ENCODE measurements at regions not wholly inside any gene's neighbourhood (a gene's known extent, or its start where the extent isn't known, plus 50 kb on each side); places are given as distances from the start of the nearest gene placed in this dataset.
"Not testable (repeated sequence)": the region's sequence is repeated elsewhere in the genome, so short reads cannot be mapped to it uniquely, and the experiment has no call there.

DNA sequence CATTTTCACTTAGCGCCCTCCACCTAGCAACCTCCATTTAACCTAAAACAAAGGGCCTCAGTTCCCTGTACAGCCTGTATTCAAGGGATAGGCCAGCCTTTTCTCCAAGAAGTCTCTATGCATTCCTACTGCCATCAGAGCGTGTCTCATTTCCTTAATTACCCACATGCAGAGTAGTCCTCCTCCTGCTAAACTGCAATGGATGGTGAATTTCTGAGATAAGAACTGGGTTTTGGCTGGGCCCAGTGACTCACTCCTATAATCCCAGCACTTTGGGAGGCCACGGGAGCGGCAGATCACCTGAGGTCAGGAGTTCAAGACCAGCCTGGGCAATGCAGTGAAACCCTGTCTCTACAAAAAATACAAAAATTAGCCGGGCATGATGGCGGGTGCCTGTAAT is 71.1 kb upstream of the GPR158 start:
- Histone ChIP-seq H3K9me3 (ENCODE audit: control insufficient read depth in 2 of 3, low read length in 3 of 3) (no peaks in the 10 kb centered on the region), H3K4me1 (ENCODE audit: control insufficient read depth in 2 of 2, insufficient read depth in 2 of 2, low read length in 2 of 2) (no peaks in the 10 kb centered on the region), H3K27ac (ENCODE audit: low read depth, low read length) (no peak overlapping the region), H3K36me3 (ENCODE audit: control insufficient read depth in 2 of 3, insufficient read depth in 3 of 3, low read length in 3 of 3) (no peaks in the 10 kb centered on the region), H3K4me3 (ENCODE audit: low read length) (no peak overlapping the region), H3K27me3 (ENCODE audit: control insufficient read depth in 2 of 2, insufficient read depth in 2 of 2, low read length in 2 of 2) (no peaks in the 10 kb centered on the region)
- peaks cover 0 to 2% (median 0%) of the 10 kb centered on the region in 11 donors for H3K9me3 Mint-ChIP-seq
- ATAC-seq (no peak), DNase-seq (no peak)
- no peak overlapping the region for H3K27ac Mint-ChIP-seq
- CTCF ChIA-PET, result no interaction called here
- no peaks in the 10 kb centered on the region for H3K36me3 Mint-ChIP-seq
- POLR2A ChIA-PET, result no interaction called here
- peaks cover 2 to 38% (median 26%) of the 10 kb centered on the region in 5 donors for H3K27me3 Mint-ChIP-seq
- intact Hi-C loops (cut with micrococcal nuclease), result no loop called here
- H3K4me3 Mint-ChIP-seq, result no peak overlapping the region
- no peaks in the 10 kb centered on the region for H3K4me1 Mint-ChIP-seq

DNA sequence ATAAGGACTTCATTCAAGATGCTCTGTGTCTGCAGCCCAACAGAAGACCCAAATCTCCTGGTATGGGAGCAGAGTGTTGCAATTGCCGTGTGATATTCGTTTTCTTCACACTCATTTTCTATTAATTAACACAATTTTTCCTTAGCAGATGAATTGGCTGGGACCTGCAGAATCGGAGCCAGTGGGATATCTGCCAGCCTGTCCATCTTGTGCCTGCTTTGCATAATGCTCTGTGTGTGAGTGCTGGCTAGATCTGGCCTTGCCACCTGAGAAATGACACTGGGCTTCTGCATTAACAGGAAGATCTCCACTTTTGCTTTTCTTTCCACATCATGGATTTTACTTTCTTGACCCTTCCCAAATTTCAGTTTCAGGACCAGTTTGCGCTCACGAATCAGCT is 70.4 kb upstream of the GPR158 start:
- Histone ChIP-seq H3K4me3 (ENCODE audit: low read length) (no peak overlapping the region), H3K36me3 (ENCODE audit: control insufficient read depth in 2 of 3, insufficient read depth in 3 of 3, low read length in 3 of 3) (no peaks in the 10 kb centered on the region), H3K27ac (ENCODE audit: low read depth, low read length) (no peak overlapping the region), H3K9me3 (ENCODE audit: control insufficient read depth in 2 of 3, low read length in 3 of 3) (no peaks in the 10 kb centered on the region), H3K4me1 (ENCODE audit: control insufficient read depth in 2 of 2, insufficient read depth in 2 of 2, low read length in 2 of 2) (no peaks in the 10 kb centered on the region), H3K27me3 (ENCODE audit: control insufficient read depth in 2 of 2, insufficient read depth in 2 of 2, low read length in 2 of 2) (no peaks in the 10 kb centered on the region)
- ChIA-PET POLR2A (no interaction called here), CTCF (no interaction called here)
- ATAC-seq, result no peak
- Mint-ChIP-seq H3K4me1 (no peaks in the 10 kb centered on the region), H3K9me3 (peaks cover 0 to 2% (median 0%) of the 10 kb centered on the region in 11 donors), H3K27ac (no peak overlapping the region), H3K4me3 (no peak overlapping the region), H3K27me3 (peaks cover 2 to 36% (median 22%) of the 10 kb centered on the region in 5 donors), H3K36me3 (no peaks in the 10 kb centered on the region)
- intact Hi-C loops (cut with micrococcal nuclease), result no loop called here
- DNase-seq, result no peak

DNA sequence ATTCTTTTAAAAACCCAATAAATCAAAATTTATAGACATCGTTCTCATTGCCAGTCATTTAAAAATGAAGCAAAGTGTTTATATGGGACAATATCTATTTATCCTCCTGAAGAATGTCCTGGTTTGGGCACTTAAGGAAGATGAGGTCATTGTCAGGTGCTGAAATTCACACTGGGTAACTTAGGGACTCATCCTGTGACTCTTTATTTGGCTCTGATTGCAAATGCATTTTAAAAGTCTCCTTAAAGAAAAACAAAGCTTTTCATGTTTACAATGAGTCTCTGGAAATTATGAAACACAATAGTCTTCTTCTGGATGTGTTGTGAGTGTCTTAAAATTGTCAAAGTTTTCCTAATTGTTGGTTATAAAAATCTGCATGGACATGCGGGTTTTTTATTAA is 69.5 kb upstream of the GPR158 start:
- peaks cover 0 to 2% (median 0%) of the 10 kb centered on the region in 11 donors for H3K9me3 Mint-ChIP-seq
- Histone ChIP-seq H3K9me3 (ENCODE audit: control insufficient read depth in 2 of 3, low read length in 3 of 3) (no peaks in the 10 kb centered on the region), H3K27ac (ENCODE audit: low read depth, low read length) (no peak overlapping the region), H3K36me3 (ENCODE audit: control insufficient read depth in 2 of 3, insufficient read depth in 3 of 3, low read length in 3 of 3) (no peaks in the 10 kb centered on the region), H3K4me1 (ENCODE audit: control insufficient read depth in 2 of 2, insufficient read depth in 2 of 2, low read length in 2 of 2) (no peaks in the 10 kb centered on the region), H3K27me3 (ENCODE audit: control insufficient read depth in 2 of 2, insufficient read depth in 2 of 2, low read length in 2 of 2) (no peaks in the 10 kb centered on the region), H3K4me3 (ENCODE audit: low read length) (no peak overlapping the region)
- no peak for DNase-seq
- H3K27ac Mint-ChIP-seq, result no peak overlapping the region
- ChIA-PET CTCF (no interaction called here), POLR2A (no interaction called here)
- no peak overlapping the region for H3K4me3 Mint-ChIP-seq
- H3K27me3 Mint-ChIP-seq, result peaks cover 2 to 28% (median 21%) of the 10 kb centered on the region in 5 donors
- ATAC-seq, result no peak
- intact Hi-C loops (cut with micrococcal nuclease), result no loop called here
- H3K4me1 Mint-ChIP-seq, result no peaks in the 10 kb centered on the region
- H3K36me3 Mint-ChIP-seq, result no peaks in the 10 kb centered on the region

DNA sequence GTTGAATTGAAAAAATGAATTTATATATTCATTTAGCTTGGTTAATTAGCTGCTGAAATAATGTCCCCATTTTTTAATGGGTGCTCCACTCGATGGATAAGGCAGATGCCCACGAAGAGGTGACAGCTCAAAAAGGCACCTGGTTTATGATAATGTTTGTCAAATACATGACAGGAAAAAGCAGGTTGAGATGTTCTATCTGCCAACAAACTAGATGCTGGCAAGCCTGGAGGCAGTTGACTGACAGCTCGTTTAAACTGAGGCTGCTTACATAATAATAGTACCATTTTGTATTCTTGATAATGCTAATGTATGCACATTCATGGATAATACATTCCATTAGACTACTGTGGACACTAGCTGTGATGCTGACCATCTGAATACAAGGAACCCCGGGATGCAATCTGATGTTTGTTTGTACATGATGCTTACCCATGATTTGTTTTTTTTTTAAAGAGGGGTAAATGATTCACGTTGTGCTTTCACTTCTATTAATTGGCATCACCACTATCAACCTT is 69.0 kb upstream of the GPR158 start:
- H3K4me1 Mint-ChIP-seq, result no peaks in the 10 kb centered on the region
- DNase-seq, result no peak
- Histone ChIP-seq H3K36me3 (ENCODE audit: control insufficient read depth in 2 of 3, insufficient read depth in 3 of 3, low read length in 3 of 3) (no peaks in the 10 kb centered on the region), H3K27me3 (ENCODE audit: control insufficient read depth in 2 of 2, insufficient read depth in 2 of 2, low read length in 2 of 2) (no peaks in the 10 kb centered on the region), H3K9me3 (ENCODE audit: control insufficient read depth in 2 of 3, low read length in 3 of 3) (no peaks in the 10 kb centered on the region), H3K4me3 (ENCODE audit: low read length) (no peak overlapping the region), H3K27ac (ENCODE audit: low read depth, low read length) (no peak overlapping the region), H3K4me1 (ENCODE audit: control insufficient read depth in 2 of 2, insufficient read depth in 2 of 2, low read length in 2 of 2) (no peaks in the 10 kb centered on the region)
- ChIA-PET CTCF (no interaction called here), POLR2A (no interaction called here)
- peaks cover 0 to 2% (median 0%) of the 10 kb centered on the region in 11 donors for H3K9me3 Mint-ChIP-seq
- H3K27ac Mint-ChIP-seq, result no peak overlapping the region
- no peak for ATAC-seq
- no peaks in the 10 kb centered on the region for H3K36me3 Mint-ChIP-seq
- intact Hi-C loops (cut with micrococcal nuclease), result no loop called here
- no peak overlapping the region for H3K4me3 Mint-ChIP-seq
- peaks cover 2 to 24% (median 19%) of the 10 kb centered on the region in 5 donors for H3K27me3 Mint-ChIP-seq

DNA sequence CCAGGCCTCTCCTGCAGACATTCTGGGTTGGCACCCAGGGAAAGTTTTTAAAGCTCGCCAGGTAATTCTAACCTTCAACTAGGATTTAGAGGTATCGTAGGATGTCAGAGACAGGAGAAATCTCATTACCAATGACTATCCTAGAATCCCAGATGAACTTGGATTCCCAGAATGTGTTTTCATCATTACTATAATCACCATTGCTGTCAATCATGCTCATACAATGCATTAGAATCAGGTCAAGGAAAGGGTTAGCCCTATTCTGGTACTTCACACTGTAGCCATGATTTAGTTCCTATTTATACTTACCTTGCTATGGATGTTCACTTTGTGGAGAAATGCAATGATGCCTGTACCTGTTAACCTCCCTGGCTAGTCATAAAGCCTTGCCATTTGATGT is 67.0 kb upstream of the GPR158 start:
- Mint-ChIP-seq H3K4me3 (no peak overlapping the region), H3K27me3 (peaks cover 3 to 30% (median 21%) of the 10 kb centered on the region in 5 donors), H3K9me3 (peaks cover 0 to 2% (median 0%) of the 10 kb centered on the region in 11 donors), H3K27ac (no peak overlapping the region), H3K4me1 (no peaks in the 10 kb centered on the region), H3K36me3 (peaks cover 0 to 4% (median 0%) of the 10 kb centered on the region in 5 donors)
- Histone ChIP-seq H3K27ac (ENCODE audit: low read depth, low read length) (no peak overlapping the region), H3K9me3 (ENCODE audit: control insufficient read depth in 2 of 3, low read length in 3 of 3) (no peaks in the 10 kb centered on the region), H3K27me3 (ENCODE audit: control insufficient read depth in 2 of 2, insufficient read depth in 2 of 2, low read length in 2 of 2) (no peaks in the 10 kb centered on the region), H3K4me3 (ENCODE audit: low read length) (no peak overlapping the region), H3K4me1 (ENCODE audit: control insufficient read depth in 2 of 2, insufficient read depth in 2 of 2, low read length in 2 of 2) (no peaks in the 10 kb centered on the region), H3K36me3 (ENCODE audit: control insufficient read depth in 2 of 3, insufficient read depth in 3 of 3, low read length in 3 of 3) (no peaks in the 10 kb centered on the region)
- no peak for DNase-seq
- ATAC-seq, result no peak
- ChIA-PET CTCF (no interaction called here), POLR2A (no interaction called here)
- intact Hi-C loops (cut with micrococcal nuclease), result no loop called here

DNA sequence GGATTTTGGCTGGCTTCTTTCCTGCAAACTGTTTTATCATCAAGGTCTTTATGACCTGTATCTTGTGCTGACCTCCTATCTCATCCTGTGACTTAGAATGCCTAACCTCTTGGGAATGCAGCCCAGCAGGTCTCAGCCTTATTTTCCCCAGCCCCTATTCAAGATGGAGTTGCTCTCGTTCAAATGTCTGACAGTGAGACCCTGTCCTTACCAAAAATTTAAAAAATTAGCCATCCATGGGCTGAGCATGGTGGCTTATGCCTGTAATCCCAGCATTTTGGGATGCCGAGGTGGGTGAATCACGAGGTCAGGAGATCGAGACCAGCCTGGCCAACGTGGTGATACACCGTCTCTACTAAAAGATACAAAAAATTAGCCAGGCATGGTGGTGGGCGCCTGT is 64.9 kb upstream of the GPR158 start:
- H3K27me3 Mint-ChIP-seq, result peaks cover 13 to 39% (median 25%) of the 10 kb centered on the region in 5 donors
- H3K9me3 Mint-ChIP-seq; H3K27ac Mint-ChIP-seq; H3K9me3 ChIP-seq (ENCODE audit: control insufficient read depth in 2 of 3, low read length in 3 of 3); POLR2A ChIA-PET; H3K4me1 Mint-ChIP-seq; H3K36me3 Mint-ChIP-seq; H3K27ac ChIP-seq (ENCODE audit: low read depth, low read length); DNase-seq; CTCF ChIA-PET; H3K36me3 ChIP-seq (ENCODE audit: control insufficient read depth in 2 of 3, insufficient read depth in 3 of 3, low read length in 3 of 3); H3K27me3 ChIP-seq (ENCODE audit: control insufficient read depth in 2 of 2, insufficient read depth in 2 of 2, low read length in 2 of 2); H3K4me3 ChIP-seq (ENCODE audit: low read length); ATAC-seq; H3K4me3 Mint-ChIP-seq; H3K4me1 ChIP-seq (ENCODE audit: control insufficient read depth in 2 of 2, insufficient read depth in 2 of 2, low read length in 2 of 2); intact Hi-C loops (cut with micrococcal nuclease): not testable (repeated sequence)

DNA sequence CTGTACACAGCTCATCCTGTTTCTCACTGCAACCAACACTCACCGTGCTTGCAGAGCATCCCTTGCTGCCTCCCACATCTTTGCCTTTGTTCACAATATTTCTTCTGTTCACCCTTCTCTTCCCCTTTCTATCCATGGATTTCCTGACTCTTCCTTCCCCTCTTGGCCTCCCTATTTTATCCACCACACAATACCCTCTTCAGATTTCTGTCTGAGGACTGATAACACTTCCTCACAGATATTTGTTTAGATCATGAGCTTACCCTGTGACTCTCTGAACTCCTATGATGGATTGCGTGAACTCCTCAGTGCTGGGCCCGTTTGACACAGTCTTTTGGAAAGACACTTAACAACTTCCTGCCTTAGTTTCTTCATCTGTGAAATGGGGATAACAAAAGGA is 62.8 kb upstream of the GPR158 start:
- Histone ChIP-seq H3K4me1 (ENCODE audit: control insufficient read depth in 2 of 2, insufficient read depth in 2 of 2, low read length in 2 of 2) (no peaks in the 10 kb centered on the region), H3K36me3 (ENCODE audit: control insufficient read depth in 2 of 3, insufficient read depth in 3 of 3, low read length in 3 of 3) (no peaks in the 10 kb centered on the region), H3K9me3 (ENCODE audit: control insufficient read depth in 2 of 3, low read length in 3 of 3) (no peaks in the 10 kb centered on the region), H3K4me3 (ENCODE audit: low read length) (no peak overlapping the region), H3K27me3 (ENCODE audit: control insufficient read depth in 2 of 2, insufficient read depth in 2 of 2, low read length in 2 of 2) (peaks cover 0 to 5% of the 10 kb centered on the region in 2 donors), H3K27ac (ENCODE audit: low read depth, low read length) (no peak overlapping the region)
- DNase-seq (no peak), ATAC-seq (no peak)
- no peaks in the 10 kb centered on the region for H3K4me1 Mint-ChIP-seq
- H3K27ac Mint-ChIP-seq, result peak overlapping the region in 1 of 9 donors; percentile 3
- peaks cover 0 to 3% (median 0%) of the 10 kb centered on the region in 11 donors for H3K9me3 Mint-ChIP-seq
- no peak overlapping the region for H3K4me3 Mint-ChIP-seq
- ChIA-PET POLR2A (no interaction called here), CTCF (no interaction called here)
- peaks cover 13 to 51% (median 36%) of the 10 kb centered on the region in 5 donors for H3K27me3 Mint-ChIP-seq
- intact Hi-C loops (cut with micrococcal nuclease), result no loop called here
- H3K36me3 Mint-ChIP-seq, result peaks cover 0 to 4% (median 0%) of the 10 kb centered on the region in 5 donors

Measured in naive thymus-derived CD4-positive, alpha-beta T cell (primary cell).